Stomach (tissue), 8 donors: ENCODE measurements at regions not wholly inside any gene's neighbourhood (a gene's known extent, or its start where the extent isn't known, plus 50 kb on each side); places are given as distances from the start of the nearest gene placed in this dataset.

Source experiments
- DNase-seq, 2 donors: peaks; one replicate each; pipeline versions ENCODE4 v3.0.0 to v3.0.0-alpha.2; 2013 to 2019
- H3K27ac ChIP-seq, 5 donors: fragments of 200-600 bp in 4 of 5; sonication (generic) in 4 of 5; one replicate each; pipeline ENCODE4 v1.5.1; 2013 to 2019; ENCODE audit warnings: mild to moderate bottlenecking in 1 of 5, moderate library complexity in 1 of 5
- H3K27me3 ChIP-seq, 3 donors: fragments of 200-600 bp; sonication (generic); one replicate each; pipeline ENCODE4 v1.5.1; 2017 to 2019; ENCODE audit warnings: mixed run types in 1 of 3
- H3K36me3 ChIP-seq, 4 donors: fragments of 200-600 bp; sonication (generic); 1 replicate in 3 of 4; 2 replicates in 1 of 4; pipeline ENCODE4 v1.5.1; 2016 to 2019
- H3K4me1 ChIP-seq, 4 donors: fragments of 200-600 bp; sonication (generic); one replicate each; pipeline ENCODE4 v1.5.1; 2016 to 2019
- H3K4me3 ChIP-seq, 4 donors: fragments of 200-600 bp; sonication (generic) in 3 of 4; one replicate each; pipeline ENCODE4 v1.5.1; 2016 to 2019; ENCODE audit warnings: mild to moderate bottlenecking in 1 of 4
- H3K9me3 ChIP-seq, 4 donors: fragments of 200-600 bp; sonication (generic); one replicate each; pipeline ENCODE4 v1.5.1; 2016 to 2019
- EP300 ChIP-seq: sonication (generic); formaldehyde crosslinking; IDR thresholded peaks from one replicate; pipeline ENCODE4 v1.6.1; 2017; ENCODE audit warnings: antibody characterized with exemption
- POLR2A ChIP-seq, 4 donors: fragments of 450-650 bp; IDR thresholded peaks; one replicate each; pipeline ENCODE4 v1.6.1; 2016; ENCODE audit warnings: antibody characterized with exemption in 4 of 4, control low read depth in 2 of 4, mild to moderate bottlenecking in 1 of 4, moderate library complexity in 1 of 4
- POLR2AphosphoS5 ChIP-seq, 3 donors: sonication (generic); formaldehyde crosslinking; IDR thresholded peaks; one replicate each; pipeline ENCODE4 v1.6.1; 2016; ENCODE audit warnings: antibody characterized with exemption in 3 of 3
- WGBS, 5 donors: extraction: QIAGEN DNeasy Blood & Tissue Kit in 3 of 5; methylation state at CpG; one replicate each; pipeline versions ENCODE4 v1.1.5 to v1.1.7; 2013 to 2018; 5-methylcytosine and 5-hydroxymethylcytosine counted together
- intact Hi-C: fragments of 100-400 bp; cut with DNase I; formaldehyde crosslinking; loops from one replicate; pipeline ENCODE4 v1.15.1; 2023; ENCODE audit warnings: low total_unique reads
- TF ChIP-seq, protein P1 (sequence below), 7 experiments: fragments of 450-650 bp in 4 of 7; fragments of 200-600 bp in 3 of 7; sonication (generic) in 3 of 7; IDR thresholded peaks; one replicate each; pipeline ENCODE4 v1.5.1; 2016 to 2019; ENCODE audit warnings: antibody characterized with exemption in 7 of 7, control low read depth in 2 of 7, mild to moderate bottlenecking in 1 of 7
- donor health status: healthy with polysubstance abuse.
- donor health status: Bipolar disorder and iron deficiency.
- donor health status: healthy.

DNA sequence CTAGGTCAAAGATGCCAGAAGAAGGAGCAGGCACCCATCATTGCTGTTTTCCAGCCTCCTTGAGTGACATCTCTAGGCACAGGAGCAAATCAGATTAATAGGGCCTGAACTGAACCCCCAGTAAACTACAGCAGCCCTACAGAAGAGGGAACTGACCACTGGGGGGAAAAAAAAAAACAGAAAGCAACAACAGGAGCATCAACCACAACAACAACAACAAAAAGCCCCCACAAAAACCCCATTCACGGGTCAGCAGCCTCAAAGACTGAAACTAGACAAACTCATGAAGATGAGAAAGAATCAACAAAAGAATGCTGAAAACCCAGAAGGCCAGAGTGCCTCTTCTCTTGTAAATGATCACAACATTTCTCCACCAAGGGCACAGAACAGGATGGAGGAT lies 537.4 kb upstream of the BTBD3 start:
- intact Hi-C loops = no loop called here
- no peak for TF ChIP-seq POLR2AphosphoS5 (IDR thresholded peaks at IDR 0.05)
- no peak for TF ChIP-seq EP300
- no peak for TF ChIP-seq POLR2A (IDR thresholded peaks at IDR 0.05)
- TF ChIP-seq, protein P1, sequence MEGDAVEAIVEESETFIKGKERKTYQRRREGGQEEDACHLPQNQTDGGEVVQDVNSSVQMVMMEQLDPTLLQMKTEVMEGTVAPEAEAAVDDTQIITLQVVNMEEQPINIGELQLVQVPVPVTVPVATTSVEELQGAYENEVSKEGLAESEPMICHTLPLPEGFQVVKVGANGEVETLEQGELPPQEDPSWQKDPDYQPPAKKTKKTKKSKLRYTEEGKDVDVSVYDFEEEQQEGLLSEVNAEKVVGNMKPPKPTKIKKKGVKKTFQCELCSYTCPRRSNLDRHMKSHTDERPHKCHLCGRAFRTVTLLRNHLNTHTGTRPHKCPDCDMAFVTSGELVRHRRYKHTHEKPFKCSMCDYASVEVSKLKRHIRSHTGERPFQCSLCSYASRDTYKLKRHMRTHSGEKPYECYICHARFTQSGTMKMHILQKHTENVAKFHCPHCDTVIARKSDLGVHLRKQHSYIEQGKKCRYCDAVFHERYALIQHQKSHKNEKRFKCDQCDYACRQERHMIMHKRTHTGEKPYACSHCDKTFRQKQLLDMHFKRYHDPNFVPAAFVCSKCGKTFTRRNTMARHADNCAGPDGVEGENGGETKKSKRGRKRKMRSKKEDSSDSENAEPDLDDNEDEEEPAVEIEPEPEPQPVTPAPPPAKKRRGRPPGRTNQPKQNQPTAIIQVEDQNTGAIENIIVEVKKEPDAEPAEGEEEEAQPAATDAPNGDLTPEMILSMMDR (IDR thresholded peaks at IDR 0.05) = no peak
- WGBS, 5 donors = 50 to 77% (median 67%) methylated on average over 1 of the region's 1 CpG
- Histone ChIP-seq H3K4me3 (no peak overlapping the region), H3K36me3 (no peaks in the 10 kb centered on the region), H3K4me1 (no peaks in the 10 kb centered on the region), H3K27me3 (peaks cover 0 to 8% (median 0%) of the 10 kb centered on the region in 3 donors), H3K27ac (no peak overlapping the region), H3K9me3 (no peaks in the 10 kb centered on the region)
- DNase-seq = no peak

DNA sequence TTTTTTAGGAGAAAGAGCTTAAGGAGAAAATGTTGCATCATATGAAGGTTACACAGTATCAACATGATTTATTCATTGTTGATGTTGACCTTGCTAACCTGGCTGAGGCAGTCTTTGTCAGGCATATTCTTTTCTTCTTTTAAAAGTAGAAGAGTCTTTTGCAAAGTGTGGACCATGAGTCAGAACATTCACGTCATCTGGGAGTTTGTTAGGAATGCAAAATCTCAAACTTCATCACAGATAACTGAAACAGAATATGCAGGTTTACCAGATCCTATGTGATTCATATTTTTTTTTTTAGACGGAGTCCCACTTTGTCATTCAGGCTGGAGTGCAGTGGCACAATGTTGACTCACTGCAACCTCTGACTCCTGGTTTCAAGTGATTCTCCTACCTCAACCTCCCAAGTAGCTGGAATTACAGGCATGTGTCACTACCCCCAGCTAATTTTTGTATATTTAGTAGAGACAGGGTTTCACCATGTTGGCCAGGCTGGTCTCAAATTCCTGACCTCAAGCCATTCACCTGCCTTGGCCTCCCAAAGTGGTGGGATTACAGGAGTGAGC lies 530.4 kb upstream of the BTBD3 start:
- no peaks in the 10 kb centered on the region for H3K9me3 ChIP-seq
- intact Hi-C loops = no loop called here
- 53 to 79% (median 75%) methylated on average over 2 of the region's 2 CpGs for WGBS, 5 donors

DNA sequence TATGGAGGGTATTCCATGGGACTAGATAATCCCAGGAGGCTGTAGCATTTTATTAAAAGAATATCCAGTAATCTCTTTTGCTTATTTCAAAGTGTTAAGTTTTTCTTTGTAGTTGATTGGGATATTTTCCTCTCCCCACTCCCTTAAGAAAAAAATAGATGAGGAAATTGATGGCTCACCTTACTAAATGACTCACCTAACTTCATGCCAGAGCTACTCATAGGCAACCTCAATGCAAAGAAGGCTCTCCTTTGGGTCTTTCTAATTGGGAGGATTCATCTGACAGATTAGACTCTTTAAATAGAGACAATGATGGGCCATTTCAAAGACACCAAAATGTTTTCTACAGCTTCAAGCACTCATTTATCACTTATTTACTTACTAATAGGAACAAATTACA lies 528.5 kb upstream of the BTBD3 start:
- Histone ChIP-seq H3K4me1 (no peaks in the 10 kb centered on the region), H3K27me3 (no peaks in the 10 kb centered on the region), H3K36me3 (no peaks in the 10 kb centered on the region), H3K27ac (no peak overlapping the region), H3K9me3 (no peaks in the 10 kb centered on the region), H3K4me3 (no peak overlapping the region)
- DNase-seq = no peak
- no peak for TF ChIP-seq EP300
- TF ChIP-seq POLR2A (IDR thresholded peaks at IDR 0.05) = no peak
- TF ChIP-seq, protein P1 (IDR thresholded peaks at IDR 0.05) = no peak
- TF ChIP-seq POLR2AphosphoS5 (IDR thresholded peaks at IDR 0.05) = no peak
- intact Hi-C loops = no loop called here

More for the DNA sequence above, 530.4 kb upstream of the BTBD3 start:
- no peaks in the 10 kb centered on the region for H3K4me1 ChIP-seq
- H3K27ac ChIP-seq = no peak overlapping the region
- H3K36me3 ChIP-seq = no peaks in the 10 kb centered on the region
- no peaks in the 10 kb centered on the region for H3K27me3 ChIP-seq
- TF ChIP-seq, protein P1 (IDR thresholded peaks at IDR 0.05) = no peak
- no peak for TF ChIP-seq POLR2AphosphoS5 (IDR thresholded peaks at IDR 0.05)
- DNase-seq = no peak
- no peak overlapping the region for H3K4me3 ChIP-seq

DNA sequence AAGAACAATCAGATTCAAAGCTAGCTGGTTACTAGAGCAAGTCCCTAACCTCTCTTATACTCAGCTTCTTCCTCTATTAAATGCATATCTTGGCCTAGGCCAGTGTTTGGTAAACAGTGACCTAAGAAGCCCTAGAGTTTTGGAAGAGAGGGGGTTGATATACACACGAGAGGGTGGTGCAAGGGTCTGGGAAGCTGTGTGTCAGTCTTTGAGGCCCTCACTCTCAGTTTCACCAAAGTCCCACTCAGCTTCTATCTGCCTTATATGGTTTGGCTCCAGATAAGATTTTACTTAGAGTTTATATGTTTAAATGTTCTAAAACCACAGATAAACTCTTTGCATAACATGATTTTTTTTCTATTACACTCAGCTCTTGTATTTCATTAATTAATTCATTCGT lies 526.1 kb upstream of the BTBD3 start:
- DNase-seq = no peak
- 14 to 35% (median 32%) methylated on average over 2 of the region's 2 CpGs for WGBS, 5 donors
- no peak for TF ChIP-seq EP300
- TF ChIP-seq POLR2A (IDR thresholded peaks at IDR 0.05) = no peak
- TF ChIP-seq, protein P1 (IDR thresholded peaks at IDR 0.05) = no peak
- TF ChIP-seq POLR2AphosphoS5 (IDR thresholded peaks at IDR 0.05) = no peak
- H3K27ac ChIP-seq = no peak overlapping the region
- no peaks in the 10 kb centered on the region for H3K9me3 ChIP-seq
- intact Hi-C loops = no loop called here
- H3K4me1 ChIP-seq = no peaks in the 10 kb centered on the region
- H3K36me3 ChIP-seq = no peaks in the 10 kb centered on the region
- no peak overlapping the region for H3K4me3 ChIP-seq
- H3K27me3 ChIP-seq = no peaks in the 10 kb centered on the region
